RWPE2 (cell line): ENCODE measurements at regions not wholly inside any gene's neighbourhood (a gene's known extent, or its start where the extent isn't known, plus 50 kb on each side); places are given as distances from the start of the nearest gene placed in this dataset.

Experiments
- ATAC-seq: fragments of 200-7000 bp; cut with Tn5 transposase; 3 replicates; pipeline ENCODE4 v1.9.1; 2021; ENCODE audit warnings: low read depth
- DNase-seq: peaks from one replicate; pipeline ENCODE4 v3.0.0-alpha.2; 2020; ENCODE audit warnings: low spot score
- H3K27ac ChIP-seq: fragments of 450-650 bp; 2 replicates; pipeline ENCODE4 v1.5.1; 2017; ENCODE audit warnings: mild to moderate bottlenecking; ENCODE audit not compliant: poor library complexity, severe bottlenecking
- H3K27me3 ChIP-seq: fragments of 250-450 bp; sonication (Bioruptor Pico); 2 replicates; pipeline ENCODE4 v1.5.1; 2021; ENCODE audit warnings: mild to moderate bottlenecking, moderate library complexity; ENCODE audit not compliant: insufficient read depth, poor library complexity, severe bottlenecking
- H3K36me3 ChIP-seq: fragments of 250-450 bp; sonication (Bioruptor Pico); 2 replicates; pipeline ENCODE4 v1.5.1; 2020; ENCODE audit warnings: low read depth, mild to moderate bottlenecking, moderate library complexity
- H3K4me1 ChIP-seq: fragments of 250-450 bp; sonication (Bioruptor Pico); 2 replicates; pipeline ENCODE4 v1.5.1; 2021; ENCODE audit warnings: mild to moderate bottlenecking, moderate library complexity; ENCODE audit not compliant: insufficient read depth, poor library complexity, severe bottlenecking
- H3K4me3 ChIP-seq: fragments of 250-450 bp; sonication (Bioruptor Pico); 2 replicates; pipeline ENCODE4 v1.5.1; 2021; ENCODE audit warnings: mild to moderate bottlenecking, moderate library complexity; ENCODE audit not compliant: severe bottlenecking
- H3K9me3 ChIP-seq: fragments of 250-450 bp; sonication (Bioruptor Pico); 2 replicates; pipeline ENCODE4 v1.5.1; 2021; ENCODE audit warnings: mild to moderate bottlenecking, moderate library complexity; ENCODE audit not compliant: severe bottlenecking
- CTCF ChIP-seq: fragments of 450-650 bp; IDR thresholded peaks from one replicate; pipeline ENCODE4 v1.5.1; 2017; ENCODE audit warnings: mild to moderate bottlenecking, moderate library complexity; ENCODE audit not compliant: poor library complexity, severe bottlenecking

DNA sequence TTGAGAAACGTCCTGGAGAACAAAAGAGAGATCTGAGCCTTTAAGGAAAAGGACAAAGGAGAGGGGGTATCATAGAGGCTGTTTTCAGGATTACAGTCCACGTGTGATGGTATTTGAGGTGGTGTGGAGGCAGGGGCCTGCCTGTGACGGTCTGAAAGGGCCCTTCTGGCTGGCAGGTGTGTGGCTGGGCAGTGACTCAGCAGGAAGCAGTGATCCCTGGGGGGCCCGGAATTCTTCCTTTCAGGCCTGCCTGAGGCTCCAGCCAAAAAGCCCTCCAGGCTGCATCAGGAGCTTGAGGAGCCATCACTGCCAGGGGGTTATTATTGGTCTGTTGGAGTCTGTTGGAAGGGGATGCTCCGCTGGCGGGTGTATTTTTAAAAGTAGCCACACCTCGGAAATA, 97.2 kb upstream of the TMEM18 start:
- Histone ChIP-seq H3K27me3 (peaks cover under 1% of the 10 kb centered on the region), H3K4me3 (no peak overlapping the region), H3K4me1 (no peaks in the 10 kb centered on the region), H3K9me3 (no peaks in the 10 kb centered on the region), H3K36me3 (no peaks in the 10 kb centered on the region), H3K27ac (no peak overlapping the region)
- DNase-seq (no peak), ATAC-seq (no peak)
- TF ChIP-seq CTCF = no peak

DNA sequence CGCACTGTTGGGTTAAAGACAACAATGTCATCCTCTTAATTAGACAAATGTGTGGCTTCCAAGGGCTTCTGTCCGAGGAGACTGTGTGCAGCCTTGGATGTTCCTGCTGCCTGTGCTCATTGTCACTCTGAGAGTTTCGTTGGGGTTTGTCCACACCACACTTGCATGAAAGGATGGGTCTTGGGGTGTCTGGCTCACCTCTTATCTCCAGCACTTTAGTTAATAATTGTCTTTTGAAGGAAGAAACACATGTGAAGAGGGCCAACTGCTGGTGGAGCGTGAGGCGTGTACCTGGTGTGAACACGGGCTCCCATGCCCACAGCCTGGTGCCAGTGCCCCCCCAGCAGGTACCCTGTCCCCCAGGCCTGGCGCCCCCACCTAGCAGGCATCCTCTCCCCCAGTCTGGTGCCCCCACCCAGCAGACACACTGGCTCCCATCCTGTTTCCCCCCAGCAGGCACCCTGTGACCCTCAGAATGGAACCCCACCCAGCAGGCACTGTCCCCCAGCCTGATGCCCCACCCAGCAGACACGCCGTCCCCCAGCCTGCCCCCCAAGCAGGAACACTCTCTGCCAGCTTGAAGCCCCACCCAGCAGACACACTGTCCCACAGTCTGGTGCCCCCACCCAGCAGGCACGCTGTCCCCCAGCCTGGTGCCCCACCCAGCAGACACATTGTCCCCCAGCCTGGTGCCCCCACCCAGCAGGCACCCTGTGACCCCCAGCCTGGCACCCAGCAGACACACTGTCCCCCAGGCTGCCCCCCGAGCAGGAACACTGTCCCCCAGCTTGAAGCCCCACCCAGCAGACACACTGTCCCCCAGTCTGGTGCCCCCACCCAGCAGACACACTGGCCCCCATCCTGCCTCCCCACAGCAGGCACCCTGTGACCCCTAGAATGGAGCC, 96.3 kb upstream of the TMEM18 start:
- no peak for DNase-seq
- ATAC-seq = no peak
- H3K4me3 ChIP-seq = no peak overlapping the region
- TF ChIP-seq CTCF = no peak
- no peaks in the 10 kb centered on the region for H3K4me1 ChIP-seq
- no peaks in the 10 kb centered on the region for H3K27me3 ChIP-seq
- H3K36me3 ChIP-seq = no peaks in the 10 kb centered on the region
- no peaks in the 10 kb centered on the region for H3K9me3 ChIP-seq
- H3K27ac ChIP-seq = no peak overlapping the region

GRCh38 chr2:771538-771937, 94.3 kb upstream of the TMEM18 start:
- no peak for TF ChIP-seq CTCF

GRCh38 chr2:770776-771175, 93.6 kb upstream of the TMEM18 start:
- Histone ChIP-seq H3K9me3 (no peaks in the 10 kb centered on the region), H3K27ac (no peak overlapping the region), H3K4me3 (no peak overlapping the region), H3K4me1 (no peaks in the 10 kb centered on the region), H3K27me3 (no peaks in the 10 kb centered on the region), H3K36me3 (no peaks in the 10 kb centered on the region)
- DNase-seq (no peak), ATAC-seq (no peak)
- no peak for TF ChIP-seq CTCF

More at GRCh38 chr2:771538-771937, 94.3 kb upstream of the TMEM18 start:
- Histone ChIP-seq H3K4me3 (no peak overlapping the region), H3K36me3 (no peaks in the 10 kb centered on the region), H3K4me1 (no peaks in the 10 kb centered on the region), H3K27me3 (no peaks in the 10 kb centered on the region), H3K27ac (no peak overlapping the region), H3K9me3 (no peaks in the 10 kb centered on the region)
- ATAC-seq (no peak), DNase-seq (no peak)

GRCh38 chr2:769771-770170, 92.6 kb upstream of the TMEM18 start:
- H3K27me3 ChIP-seq = no peaks in the 10 kb centered on the region
- DNase-seq (no peak), ATAC-seq (no peak)
- no peak for TF ChIP-seq CTCF
- no peaks in the 10 kb centered on the region for H3K36me3 ChIP-seq
- H3K4me1 ChIP-seq = no peaks in the 10 kb centered on the region
- H3K4me3 ChIP-seq = no peak overlapping the region
- H3K27ac ChIP-seq = no peak overlapping the region
- H3K9me3 ChIP-seq = no peaks in the 10 kb centered on the region
